Common myeloid progenitor, CD34-positive (primary cell): ENCODE measurements at regions not wholly inside any gene's neighbourhood (a gene's known extent, or its start where the extent isn't known, plus 50 kb on each side); places are given as distances from the start of the nearest gene placed in this dataset.

ENCODE experiments used
- CTCF ChIA-PET: fragments of 350-600 bp; sonication (Branson Sonifier 250); formaldehyde crosslinking; loops from one replicate; lab custom pipeline; 2021; ENCODE audit warnings: antibody characterized with exemption; lab: Charles Lee
- POLR2A ChIA-PET: fragments of 350-600 bp; sonication (Branson Sonifier 250); formaldehyde crosslinking; loops from one replicate; lab custom pipeline; 2021; ENCODE audit warnings: antibody characterized with exemption; lab: Charles Lee
- DNase-seq, 3 donors: peaks; one replicate each; pipeline versions ENCODE4 v3.0.0 to v3.0.0-alpha.2; 2013
- H3K27ac ChIP-seq, 2 experiments: 1 replicate in 1 of 2; 2 replicates in 1 of 2; pipeline ENCODE4 v1.7.0; 2013; ENCODE audit warnings: inconsistent platforms in 2 of 2, low read length in 2 of 2, mild to moderate bottlenecking in 2 of 2, low read depth in 1 of 2, moderate library complexity in 1 of 2; ENCODE audit not compliant: severe bottlenecking in 2 of 2, insufficient read depth in 1 of 2, poor library complexity in 1 of 2
- H3K27me3 ChIP-seq, 5 experiments: replicated peaks in 2 of 5; 1 replicate in 3 of 5; 2 replicates in 2 of 5; pipeline versions ENCODE4 v1.6.1 to v1.7.0; 2013; ENCODE audit warnings: low read length in 4 of 5, mild to moderate bottlenecking in 2 of 5, moderate library complexity in 2 of 5, inconsistent platforms in 1 of 5; ENCODE audit not compliant: insufficient read depth in 5 of 5, control insufficient read depth in 4 of 5
- H3K36me3 ChIP-seq, 4 experiments: 1 replicate in 2 of 4; 2 replicates in 2 of 4; pipeline versions ENCODE4 v1.6.1 to v1.7.0; 2013; ENCODE audit warnings: low read length in 3 of 4, control low read depth in 1 of 4, mild to moderate bottlenecking in 1 of 4; ENCODE audit not compliant: control insufficient read depth in 4 of 4, insufficient read depth in 4 of 4
- H3K4me1 ChIP-seq, 4 experiments: 1 replicate in 3 of 4; 2 replicates in 1 of 4; pipeline versions ENCODE4 v1.6.1 to v1.7.1; 2013; ENCODE audit warnings: low read length in 3 of 4, mild to moderate bottlenecking in 3 of 4, control low read depth in 1 of 4, inconsistent platforms in 1 of 4, moderate library complexity in 1 of 4; ENCODE audit not compliant: control insufficient read depth in 4 of 4, insufficient read depth in 4 of 4; ENCODE audit errors: control extremely low read depth in 1 of 4
- H3K4me3 ChIP-seq, 7 experiments: 1 replicate in 4 of 7; 2 replicates in 3 of 7; pipeline versions ENCODE4 v1.5.1 to v1.7.0; 2013; ENCODE audit warnings: mild to moderate bottlenecking in 7 of 7, low read length in 6 of 7, moderate library complexity in 6 of 7, inconsistent platforms in 2 of 7, low read depth in 2 of 7, control low read depth in 1 of 7; ENCODE audit not compliant: insufficient read depth in 4 of 7, control insufficient read depth in 1 of 7; ENCODE audit errors: extremely low read depth in 1 of 7
- H3K9me3 ChIP-seq, 5 experiments: 1 replicate in 4 of 5; 2 replicates in 1 of 5; pipeline versions ENCODE4 v1.6.1 to v1.7.1; 2013; ENCODE audit warnings: low read length in 4 of 5, mild to moderate bottlenecking in 2 of 5, inconsistent platforms in 1 of 5, low read depth in 1 of 5, moderate library complexity in 1 of 5; ENCODE audit not compliant: control insufficient read depth in 4 of 5, insufficient read depth in 2 of 5; ENCODE audit errors: control extremely low read depth in 1 of 5
- WGBS: methylation state at CpG from one replicate; pipeline ENCODE4 v1.1.5; 2013; ENCODE audit not compliant: insufficient coverage; 5-methylcytosine and 5-hydroxymethylcytosine counted together

GRCh38 chr18:28855524-28855923 is 678.6 kb upstream of the CDH2 start:
- DNase-seq: peak in 2 of 3 donors; percentile 1 to 6
- H3K27ac ChIP-seq: no peak overlapping the region
- no peaks in the 10 kb centered on the region for H3K36me3 ChIP-seq
- H3K4me3 ChIP-seq: no peak overlapping the region
- POLR2A ChIA-PET: no interaction called here
- peaks cover 0 to 1% (median 0%) of the 10 kb centered on the region in 5 experiments for H3K9me3 ChIP-seq
- WGBS: 33% methylated on average over 1 of the region's 1 CpG
- H3K27me3 ChIP-seq: no peaks in the 10 kb centered on the region
- no peaks in the 10 kb centered on the region for H3K4me1 ChIP-seq
- CTCF ChIA-PET: interaction anchor here (1.6 kb wide), 1 partner anchor 50 kb away, joined by 4 read pairs; no protein-coding TSS in a partner anchor

GRCh38 chr18:28854964-28855363 is 678.0 kb upstream of the CDH2 start:
- Histone ChIP-seq H3K9me3 (peaks cover 0 to 1% (median 0%) of the 10 kb centered on the region in 5 experiments), H3K36me3 (no peaks in the 10 kb centered on the region), H3K27me3 (no peaks in the 10 kb centered on the region), H3K4me3 (no peak overlapping the region), H3K27ac (no peak overlapping the region), H3K4me1 (no peaks in the 10 kb centered on the region)
- DNase-seq: peak in 1 of 3 donors; percentile 1
- WGBS: 100% methylated on average over 1 of the region's 1 CpG
- ChIA-PET CTCF (interaction anchor here (1.6 kb wide), 1 partner anchor 51 kb away, joined by 4 read pairs; no protein-coding TSS in a partner anchor), POLR2A (no interaction called here)

- Histone ChIP-seq H3K36me3 (no peaks in the 10 kb centered on the region), H3K4me1 (no peaks in the 10 kb centered on the region), H3K27ac (no peak overlapping the region), H3K27me3 (no peaks in the 10 kb centered on the region), H3K4me3 (no peak overlapping the region), H3K9me3 (peaks cover 0 to 3% (median 0%) of the 10 kb centered on the region in 5 experiments)
- POLR2A ChIA-PET: no interaction called here
- CTCF ChIA-PET: no interaction called here
- DNase-seq: no peak
- WGBS: 100% methylated on average over 3 of the region's 3 CpGs
Measured at GRCh38 chr18:28846958-28847357, 670.0 kb upstream of the CDH2 start.

GRCh38 chr18:28837100-28837499 is 660.2 kb upstream of the CDH2 start:
- CTCF ChIA-PET: no interaction called here
- H3K4me1 ChIP-seq: no peaks in the 10 kb centered on the region

GRCh38 chr18:28834889-28835288 is 658.0 kb upstream of the CDH2 start:
- DNase-seq: no peak
- Histone ChIP-seq H3K27me3 (no peaks in the 10 kb centered on the region), H3K9me3 (no peaks in the 10 kb centered on the region), H3K4me1 (no peaks in the 10 kb centered on the region), H3K4me3 (no peak overlapping the region), H3K36me3 (no peaks in the 10 kb centered on the region), H3K27ac (no peak overlapping the region)
- ChIA-PET POLR2A (no interaction called here), CTCF (no interaction called here)
- WGBS: 100% methylated on average over 2 of the region's 4 CpGs

More at GRCh38 chr18:28837100-28837499, 660.2 kb upstream of the CDH2 start:
- Histone ChIP-seq H3K27me3 (no peaks in the 10 kb centered on the region), H3K36me3 (no peaks in the 10 kb centered on the region), H3K4me3 (no peak overlapping the region), H3K9me3 (no peaks in the 10 kb centered on the region), H3K27ac (no peak overlapping the region)
- WGBS: 88% methylated on average over 1 of the region's 2 CpGs
- POLR2A ChIA-PET: no interaction called here
- DNase-seq: no peak

- no peak overlapping the region for H3K4me3 ChIP-seq
- no peak for DNase-seq
- ChIA-PET POLR2A (no interaction called here), CTCF (no interaction called here)
- no peaks in the 10 kb centered on the region for H3K27me3 ChIP-seq
- no peaks in the 10 kb centered on the region for H3K4me1 ChIP-seq
- H3K27ac ChIP-seq: no peak overlapping the region
- no peaks in the 10 kb centered on the region for H3K9me3 ChIP-seq
- H3K36me3 ChIP-seq: no peaks in the 10 kb centered on the region
Measured at GRCh38 chr18:28831908-28832307, 655.0 kb upstream of the CDH2 start.

GRCh38 chr18:28831476-28831875 is 654.5 kb upstream of the CDH2 start:
- H3K4me3 ChIP-seq: no peak overlapping the region
- H3K36me3 ChIP-seq: no peaks in the 10 kb centered on the region
- no peaks in the 10 kb centered on the region for H3K27me3 ChIP-seq
- ChIA-PET CTCF (no interaction called here), POLR2A (no interaction called here)
- H3K27ac ChIP-seq: no peak overlapping the region
- no peaks in the 10 kb centered on the region for H3K4me1 ChIP-seq
- no peak for DNase-seq
- H3K9me3 ChIP-seq: no peaks in the 10 kb centered on the region
